WERI-Rb-1 (cell line): ENCODE measurements at regions not wholly inside any gene's neighbourhood (a gene's known extent, or its start where the extent isn't known, plus 50 kb on each side); places are given as distances from the start of the nearest gene placed in this dataset.

Source experiments
- DNase-seq: peaks from one replicate; pipeline ENCODE4 v3.0.0-alpha.2; 2020
- H3K27ac ChIP-seq: fragments of 250-450 bp; sonication (Bioruptor Pico); 2 replicates; pipeline ENCODE4 v1.5.1; 2020; ENCODE audit warnings: mild to moderate bottlenecking, moderate library complexity
- H3K27me3 ChIP-seq: fragments of 250-450 bp; sonication (Bioruptor Pico); 2 replicates; pipeline ENCODE4 v1.5.1; 2021; ENCODE audit warnings: mild to moderate bottlenecking, low read depth, moderate library complexity; ENCODE audit not compliant: insufficient read depth, severe bottlenecking
- H3K36me3 ChIP-seq: fragments of 250-450 bp; sonication (Bioruptor Pico); 2 replicates; pipeline ENCODE4 v1.5.1; 2020; ENCODE audit warnings: mild to moderate bottlenecking, moderate library complexity
- H3K4me3 ChIP-seq: 2 replicates; pipeline ENCODE4 v1.5.1; 2011; ENCODE audit warnings: low read depth, mild to moderate bottlenecking, control low read depth, low read length
- H3K9me3 ChIP-seq: fragments of 250-450 bp; sonication (Bioruptor Pico); 2 replicates; pipeline ENCODE4 v1.5.1; 2021; ENCODE audit warnings: mild to moderate bottlenecking, moderate library complexity; ENCODE audit not compliant: severe bottlenecking
- TF ChIP-seq, protein P1 (sequence below): IDR thresholded peaks from 2 replicates; pipeline ENCODE4 v1.5.1; 2011; ENCODE audit warnings: low read depth, mild to moderate bottlenecking, control low read depth, inconsistent platforms, low read length

DNA sequence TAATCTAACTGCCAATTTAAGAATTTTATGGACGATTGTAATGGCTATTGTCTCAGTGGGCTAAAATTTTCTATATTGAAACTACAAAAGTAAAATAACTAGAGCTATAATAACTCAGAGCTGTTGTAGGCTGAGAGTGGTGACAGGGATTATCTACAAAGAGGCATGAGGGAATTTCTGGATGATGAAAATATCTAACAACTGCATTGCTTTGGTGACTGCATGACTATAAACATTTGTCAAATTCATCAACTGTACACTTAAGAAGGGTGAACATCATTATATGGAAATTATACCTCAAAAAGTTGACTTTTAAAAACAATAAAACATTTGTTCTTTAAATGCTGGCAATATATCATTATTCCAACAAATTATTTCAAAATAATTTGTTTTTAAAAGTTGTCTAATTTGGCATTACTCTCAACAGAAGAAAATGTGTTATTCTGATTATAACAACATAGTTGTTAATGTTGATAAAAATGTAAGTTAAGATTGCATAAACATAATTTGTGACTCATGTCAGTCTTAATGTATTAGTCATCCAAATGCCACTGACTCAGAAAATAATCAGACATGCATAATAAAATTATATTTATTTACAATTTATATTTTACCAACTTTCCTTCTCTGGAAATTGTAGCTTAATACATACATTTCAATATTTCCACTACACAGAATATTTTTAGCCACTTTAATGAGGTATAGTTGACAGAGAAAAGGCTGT lies 865.1 kb upstream of the VRK2 start:
- Histone ChIP-seq H3K36me3 (no peaks in the 10 kb centered on the region), H3K27me3 (no peaks in the 10 kb centered on the region), H3K4me3 (no peak overlapping the region), H3K27ac (no peak overlapping the region), H3K9me3 (no peaks in the 10 kb centered on the region)
- TF ChIP-seq, protein P1, sequence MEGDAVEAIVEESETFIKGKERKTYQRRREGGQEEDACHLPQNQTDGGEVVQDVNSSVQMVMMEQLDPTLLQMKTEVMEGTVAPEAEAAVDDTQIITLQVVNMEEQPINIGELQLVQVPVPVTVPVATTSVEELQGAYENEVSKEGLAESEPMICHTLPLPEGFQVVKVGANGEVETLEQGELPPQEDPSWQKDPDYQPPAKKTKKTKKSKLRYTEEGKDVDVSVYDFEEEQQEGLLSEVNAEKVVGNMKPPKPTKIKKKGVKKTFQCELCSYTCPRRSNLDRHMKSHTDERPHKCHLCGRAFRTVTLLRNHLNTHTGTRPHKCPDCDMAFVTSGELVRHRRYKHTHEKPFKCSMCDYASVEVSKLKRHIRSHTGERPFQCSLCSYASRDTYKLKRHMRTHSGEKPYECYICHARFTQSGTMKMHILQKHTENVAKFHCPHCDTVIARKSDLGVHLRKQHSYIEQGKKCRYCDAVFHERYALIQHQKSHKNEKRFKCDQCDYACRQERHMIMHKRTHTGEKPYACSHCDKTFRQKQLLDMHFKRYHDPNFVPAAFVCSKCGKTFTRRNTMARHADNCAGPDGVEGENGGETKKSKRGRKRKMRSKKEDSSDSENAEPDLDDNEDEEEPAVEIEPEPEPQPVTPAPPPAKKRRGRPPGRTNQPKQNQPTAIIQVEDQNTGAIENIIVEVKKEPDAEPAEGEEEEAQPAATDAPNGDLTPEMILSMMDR, result no peak
- DNase-seq, result no peak

DNA sequence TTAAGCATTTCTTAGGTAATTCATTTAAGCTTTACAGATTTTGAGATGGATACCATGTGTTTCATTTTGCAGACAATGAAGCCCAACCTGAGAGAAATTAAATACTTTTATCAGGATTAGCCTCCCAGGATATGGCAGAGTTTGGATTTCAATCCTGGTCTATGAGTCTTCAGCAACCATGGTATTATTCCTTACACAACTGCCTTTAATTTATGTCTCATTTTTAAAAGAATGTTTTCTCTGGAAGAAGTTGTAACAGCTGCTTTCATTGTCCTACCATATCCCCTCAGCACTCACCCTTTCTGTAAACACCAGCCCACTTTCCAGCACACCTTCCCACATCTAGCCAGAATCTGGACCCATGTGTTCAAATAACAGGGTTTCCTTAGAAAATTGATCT lies 863.7 kb upstream of the VRK2 start:
- TF ChIP-seq, protein P1, result no peak
- Histone ChIP-seq H3K27me3 (no peaks in the 10 kb centered on the region), H3K36me3 (no peaks in the 10 kb centered on the region), H3K9me3 (no peaks in the 10 kb centered on the region), H3K4me3 (no peak overlapping the region), H3K27ac (no peak overlapping the region)
- no peak for DNase-seq

DNA sequence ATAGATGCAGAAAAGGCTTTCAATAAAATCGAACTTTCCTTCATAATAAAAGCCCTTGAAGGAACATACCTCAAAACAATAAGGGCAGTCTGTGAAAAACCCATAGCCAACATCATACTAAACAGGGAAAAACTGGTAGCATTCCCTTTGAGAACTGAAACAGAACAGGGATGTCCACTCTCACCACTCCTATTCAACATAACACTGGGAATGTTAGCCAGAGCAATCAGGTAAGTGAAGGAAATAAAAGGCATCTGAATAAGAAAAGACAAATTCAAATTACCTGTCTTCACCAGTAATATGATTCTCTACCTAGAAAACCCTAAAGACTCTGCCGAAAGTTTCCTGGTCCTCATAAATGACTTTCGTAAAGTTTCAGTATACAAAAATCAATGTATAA lies 861.0 kb upstream of the VRK2 start:
- no peak for DNase-seq
- Histone ChIP-seq H3K27ac (no peak overlapping the region), H3K36me3 (no peaks in the 10 kb centered on the region), H3K4me3 (no peak overlapping the region), H3K9me3 (no peaks in the 10 kb centered on the region), H3K27me3 (no peaks in the 10 kb centered on the region)
- TF ChIP-seq, protein P1, result no peak

DNA sequence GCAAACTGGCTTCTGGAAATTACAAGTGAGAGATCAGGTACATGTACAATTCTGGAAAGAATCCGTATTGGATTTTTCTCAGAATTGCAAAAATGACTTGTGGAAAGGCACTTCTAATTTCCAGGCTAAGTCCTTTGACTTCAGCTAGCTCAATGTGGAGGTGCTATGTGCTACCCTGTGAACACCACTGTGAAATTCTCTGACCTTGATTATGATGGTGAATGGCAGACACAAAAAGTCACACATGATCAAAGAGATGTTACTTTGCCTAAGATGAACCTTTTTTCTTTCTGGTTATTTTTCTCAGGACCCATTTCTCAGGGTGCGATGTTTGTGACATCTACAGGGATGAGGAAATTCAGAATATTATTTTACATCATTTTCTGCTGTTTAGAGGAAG lies 856.6 kb upstream of the VRK2 start:
- Histone ChIP-seq H3K9me3 (no peaks in the 10 kb centered on the region), H3K36me3 (no peaks in the 10 kb centered on the region), H3K27me3 (no peaks in the 10 kb centered on the region), H3K4me3 (no peak overlapping the region), H3K27ac (no peak overlapping the region)
- no peak for DNase-seq
- TF ChIP-seq, protein P1, result no peak

DNA sequence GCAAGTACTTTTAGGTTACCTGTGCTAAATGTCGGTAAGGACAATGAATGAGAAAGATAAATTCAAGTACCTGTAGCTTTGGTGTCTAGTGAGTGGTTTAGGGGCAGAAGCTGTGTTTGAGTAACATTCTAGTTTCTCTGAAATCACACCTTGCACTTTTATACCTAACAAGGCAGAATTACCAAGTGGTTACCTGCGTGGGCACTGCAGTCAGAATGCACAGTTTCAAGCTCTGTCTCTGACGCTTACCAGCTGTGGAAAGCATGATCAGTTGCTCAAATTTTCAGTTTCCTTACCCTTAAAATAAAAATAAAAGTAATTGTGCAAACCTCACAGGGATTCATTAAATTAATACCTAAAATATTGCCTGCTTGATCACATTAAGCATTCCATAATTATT lies 846.9 kb upstream of the VRK2 start:
- Histone ChIP-seq H3K9me3 (no peaks in the 10 kb centered on the region), H3K27ac (no peak overlapping the region), H3K27me3 (peaks cover 7% of the 10 kb centered on the region), H3K36me3 (no peaks in the 10 kb centered on the region), H3K4me3 (no peak overlapping the region)
- DNase-seq, result no peak
- TF ChIP-seq, protein P1, result no peak

DNA sequence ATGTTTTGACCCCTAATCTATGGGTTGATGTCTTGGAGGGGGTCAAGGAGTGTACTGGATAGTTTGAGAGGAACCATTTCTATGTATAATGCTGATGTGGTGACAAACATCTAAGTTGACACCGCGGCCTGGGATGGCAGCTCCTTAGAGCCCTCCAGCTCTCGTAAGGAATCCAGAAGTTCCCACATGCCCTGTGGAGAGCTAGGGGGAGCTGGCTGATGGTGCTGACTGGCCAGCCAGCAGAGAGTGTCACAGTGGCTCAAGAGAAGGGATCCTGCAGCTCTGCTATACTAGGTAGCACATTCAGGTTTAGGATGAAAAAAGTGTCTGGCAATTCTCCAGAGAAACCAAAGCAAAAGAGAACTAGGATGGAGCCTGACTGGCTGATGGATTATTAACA lies 842.2 kb upstream of the VRK2 start:
- TF ChIP-seq, protein P1, result no peak
- Histone ChIP-seq H3K27me3 (peaks cover 3% of the 10 kb centered on the region), H3K36me3 (no peaks in the 10 kb centered on the region), H3K4me3 (no peak overlapping the region), H3K27ac (no peak overlapping the region), H3K9me3 (no peaks in the 10 kb centered on the region)
- DNase-seq, result no peak
